Heart left ventricle (tissue), 13 donors: ENCODE measurements at regions not wholly inside any gene's neighbourhood (a gene's known extent, or its start where the extent isn't known, plus 50 kb on each side); places are given as distances from the start of the nearest gene placed in this dataset.

Source experiments
- CTCF ChIP-seq, 12 donors: fragments of 200-600 bp; sonication (generic) in 4 of 12; IDR thresholded peaks; one replicate each; pipeline versions ENCODE4 v1.5.0 to v1.8.0; 2018 to 2022; ENCODE audit warnings: antibody characterized with exemption in 12 of 12, mild to moderate bottlenecking in 5 of 12
- POLR2A ChIP-seq, 2 donors: fragments of 450-650 bp; IDR thresholded peaks; one replicate each; pipeline ENCODE4 v1.6.1; 2017; ENCODE audit warnings: antibody characterized with exemption in 2 of 2, mild to moderate bottlenecking in 2 of 2, moderate library complexity in 2 of 2
- donor health status: ischemic (EF 13 %, LVEDD 7.1; RV severe dilation, severe dysfunction).
- donor health status: DM: no; HTN: yes; CAD: no.
- donor health status: DM: no; HTN: no; CAD: no.
- donor health status: ischemic (EF 25% LVEDD 6.9; RV normal size, moderate dysfunction).
- donor health status: ischemic (EF 25% LVEDD 5.7; RV mildly dilated, moderate dysfunction).
- donor health status: ischemic (EF 35%, LVEDD 5.7; RV mildly dilated, moderate dysfunction).
- donor health status: nonischemic (EF 11% LVEDD 7.7; RV severe dilation, severe dysfunction).
- donor health status: DM: yes; HTN: yes; CAD: no.
- donor health status: PGD.
- donor health status: ischemic (EF 29% LVEDD 5.4; RV normal size, mild dysfunction).
- donor health status: nonischemic (EF 23%, LVEDD 6.1; RV moderate dilation, normal function).

GRCh38 chr2:193446967-193447366, 1252.2 kb upstream of the TMEFF2 start:
- TF ChIP-seq CTCF (IDR thresholded peaks at IDR 0.05) (no peak), POLR2A (IDR thresholded peaks at IDR 0.05) (no peak)
